ENCODE measurements at regions not wholly inside any gene's neighbourhood (a gene's known extent, or its start where the extent isn't known, plus 50 kb on each side); places are given as distances from the start of the nearest gene placed in this dataset.

GRCh38 chr21:41048145-41048544 is 119.8 kb upstream of the BACE2 start:
- Mint-ChIP-seq H3K4me3 (ENCODE audit: unreplicated experiment) (no peak overlapping the region), H3K4me1 (ENCODE audit: low read depth, unreplicated experiment) (no peaks in the 10 kb centered on the region), H3K27me3 (ENCODE audit: low read depth, unreplicated experiment) (no peaks in the 10 kb centered on the region), H3K36me3 (ENCODE audit: low read depth, unreplicated experiment) (no peaks in the 10 kb centered on the region), H3K9me3 (ENCODE audit: unreplicated experiment) (no peaks in the 10 kb centered on the region), H3K27ac (ENCODE audit: unreplicated experiment) (no peak overlapping the region)
- no peak overlapping the region for H3K9ac ChIP-seq (ENCODE audit: low read length)
- no peak for FAIRE-seq
- H3K4me3 ChIP-seq (ENCODE audit: insufficient read depth, low read depth, low read length), result no peak overlapping the region
- H3K9me3 ChIP-seq (ENCODE audit: insufficient read depth, low read depth, low read length), result no peaks in the 10 kb centered on the region
- H3K27ac ChIP-seq (ENCODE audit: low read depth, low read length), result no peak overlapping the region
- no peaks in the 10 kb centered on the region for H3K4me1 ChIP-seq (ENCODE audit: insufficient read depth, low read length)
- no peaks in the 10 kb centered on the region for H3K36me3 ChIP-seq (ENCODE audit: insufficient read depth, low read length)
- DNase-seq (ENCODE audit: low read depth), result peak; percentile 20
- H3K79me2 ChIP-seq (ENCODE audit: insufficient read depth, low read length), result no peaks in the 10 kb centered on the region
- TF ChIP-seq, protein P1, sequence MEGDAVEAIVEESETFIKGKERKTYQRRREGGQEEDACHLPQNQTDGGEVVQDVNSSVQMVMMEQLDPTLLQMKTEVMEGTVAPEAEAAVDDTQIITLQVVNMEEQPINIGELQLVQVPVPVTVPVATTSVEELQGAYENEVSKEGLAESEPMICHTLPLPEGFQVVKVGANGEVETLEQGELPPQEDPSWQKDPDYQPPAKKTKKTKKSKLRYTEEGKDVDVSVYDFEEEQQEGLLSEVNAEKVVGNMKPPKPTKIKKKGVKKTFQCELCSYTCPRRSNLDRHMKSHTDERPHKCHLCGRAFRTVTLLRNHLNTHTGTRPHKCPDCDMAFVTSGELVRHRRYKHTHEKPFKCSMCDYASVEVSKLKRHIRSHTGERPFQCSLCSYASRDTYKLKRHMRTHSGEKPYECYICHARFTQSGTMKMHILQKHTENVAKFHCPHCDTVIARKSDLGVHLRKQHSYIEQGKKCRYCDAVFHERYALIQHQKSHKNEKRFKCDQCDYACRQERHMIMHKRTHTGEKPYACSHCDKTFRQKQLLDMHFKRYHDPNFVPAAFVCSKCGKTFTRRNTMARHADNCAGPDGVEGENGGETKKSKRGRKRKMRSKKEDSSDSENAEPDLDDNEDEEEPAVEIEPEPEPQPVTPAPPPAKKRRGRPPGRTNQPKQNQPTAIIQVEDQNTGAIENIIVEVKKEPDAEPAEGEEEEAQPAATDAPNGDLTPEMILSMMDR (IDR thresholded peaks at IDR 0.05; ENCODE audit: insufficient read depth, low read depth, low read length), result no peak
- TF ChIP-seq EZH2 (IDR thresholded peaks at IDR 0.05; ENCODE audit: insufficient read depth, low read length), result no peak
- no peak overlapping the region for H2AFZ ChIP-seq (ENCODE audit: low read depth, low read length)
- H4K20me1 ChIP-seq (ENCODE audit: insufficient read depth, low read length), result no peaks in the 10 kb centered on the region
- peaks cover 2% of the 10 kb centered on the region for H3K27me3 ChIP-seq (ENCODE audit: insufficient read depth, low read length)
- no peak overlapping the region for H3K4me2 ChIP-seq (ENCODE audit: low read length)

DNA sequence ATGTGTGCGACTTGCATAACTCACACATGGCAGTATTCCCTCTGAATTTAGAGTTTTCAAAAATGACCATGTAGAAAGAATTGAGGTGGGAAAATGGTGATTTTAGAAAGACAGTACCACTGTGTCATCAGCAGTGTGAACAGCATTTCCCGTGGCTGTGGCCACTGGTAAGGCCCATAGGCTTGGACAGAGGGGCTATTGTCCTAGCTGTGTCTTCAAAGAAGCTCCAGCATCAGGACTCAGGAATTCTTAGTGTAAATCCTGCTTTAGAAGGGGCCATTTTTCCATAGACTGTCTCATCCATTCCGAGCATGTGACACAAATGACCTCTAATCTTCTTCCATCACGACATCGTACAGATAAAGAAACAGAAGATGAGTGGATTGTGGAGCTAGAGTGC is 119.3 kb upstream of the BACE2 start:
- H3K9ac ChIP-seq (ENCODE audit: low read length), result no peak overlapping the region
- no peaks in the 10 kb centered on the region for H3K9me3 ChIP-seq (ENCODE audit: insufficient read depth, low read depth, low read length)
- no peak overlapping the region for H3K27ac ChIP-seq (ENCODE audit: low read depth, low read length)
- no peak for TF ChIP-seq EZH2 (IDR thresholded peaks at IDR 0.05; ENCODE audit: insufficient read depth, low read length)
- TF ChIP-seq, protein P1 (IDR thresholded peaks at IDR 0.05; ENCODE audit: insufficient read depth, low read depth, low read length), result no peak
- H3K9me3 Mint-ChIP-seq (ENCODE audit: unreplicated experiment), result no peaks in the 10 kb centered on the region
- no peaks in the 10 kb centered on the region for H3K4me1 Mint-ChIP-seq (ENCODE audit: low read depth, unreplicated experiment)
- no peaks in the 10 kb centered on the region for H3K27me3 Mint-ChIP-seq (ENCODE audit: low read depth, unreplicated experiment)
- no peak overlapping the region for H2AFZ ChIP-seq (ENCODE audit: low read depth, low read length)
- peaks cover 2% of the 10 kb centered on the region for H3K27me3 ChIP-seq (ENCODE audit: insufficient read depth, low read length)
- no peaks in the 10 kb centered on the region for H3K36me3 ChIP-seq (ENCODE audit: insufficient read depth, low read length)
- H3K4me3 Mint-ChIP-seq (ENCODE audit: unreplicated experiment), result no peak overlapping the region
- H3K4me2 ChIP-seq (ENCODE audit: low read length), result no peak overlapping the region
- no peak overlapping the region for H3K27ac Mint-ChIP-seq (ENCODE audit: unreplicated experiment)
- DNase-seq (ENCODE audit: low read depth) (no peak), FAIRE-seq (no peak)
- H3K36me3 Mint-ChIP-seq (ENCODE audit: low read depth, unreplicated experiment), result no peaks in the 10 kb centered on the region
- H3K4me3 ChIP-seq (ENCODE audit: insufficient read depth, low read depth, low read length), result no peak overlapping the region
- no peaks in the 10 kb centered on the region for H4K20me1 ChIP-seq (ENCODE audit: insufficient read depth, low read length)
- no peaks in the 10 kb centered on the region for H3K4me1 ChIP-seq (ENCODE audit: insufficient read depth, low read length)
- no peaks in the 10 kb centered on the region for H3K79me2 ChIP-seq (ENCODE audit: insufficient read depth, low read length)

DNA sequence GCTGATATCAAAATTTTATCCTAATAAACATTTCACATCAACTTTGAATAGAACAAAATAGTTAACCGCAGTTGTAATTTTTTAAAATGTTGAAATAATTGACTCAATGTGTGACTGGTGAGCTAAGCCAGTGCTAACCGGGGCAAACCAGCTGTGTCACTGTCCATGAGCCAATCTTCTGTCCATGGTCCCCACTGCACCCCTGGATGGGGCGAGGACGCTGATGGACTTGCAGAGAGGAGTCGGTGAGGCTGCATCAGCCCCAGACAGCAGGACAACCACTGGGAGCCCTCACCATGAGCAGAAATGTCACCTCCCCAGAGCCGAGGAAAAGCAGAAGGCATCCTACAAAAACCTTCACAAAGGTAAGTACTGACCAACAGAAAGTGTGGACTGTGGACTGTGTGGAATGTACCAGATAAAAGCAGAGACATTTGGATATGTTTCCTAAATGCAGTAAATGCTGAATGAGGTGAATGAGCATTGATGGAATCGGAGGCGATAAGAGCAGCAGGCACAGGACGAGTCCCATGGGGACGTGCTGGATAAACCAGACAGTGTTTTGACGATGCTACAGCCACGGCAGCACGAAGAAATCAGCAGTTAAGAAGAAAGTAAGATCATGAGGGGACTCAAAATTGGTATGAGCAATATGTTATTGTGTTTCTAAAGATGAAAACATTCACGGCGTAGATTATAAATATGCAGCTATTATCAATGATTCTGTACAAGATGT is 115.0 kb upstream of the BACE2 start:
- Histone ChIP-seq H3K27ac (ENCODE audit: low read depth, low read length) (no peak overlapping the region), H3K4me3 (ENCODE audit: insufficient read depth, low read depth, low read length) (no peak overlapping the region), H2AFZ (ENCODE audit: low read depth, low read length) (no peak overlapping the region), H3K9me3 (ENCODE audit: insufficient read depth, low read depth, low read length) (no peaks in the 10 kb centered on the region), H4K20me1 (ENCODE audit: insufficient read depth, low read length) (no peaks in the 10 kb centered on the region), H3K79me2 (ENCODE audit: insufficient read depth, low read length) (no peaks in the 10 kb centered on the region), H3K9ac (ENCODE audit: low read length) (no peak overlapping the region), H3K27me3 (ENCODE audit: insufficient read depth, low read length) (no peaks in the 10 kb centered on the region), H3K36me3 (ENCODE audit: insufficient read depth, low read length) (no peaks in the 10 kb centered on the region), H3K4me2 (ENCODE audit: low read length) (no peak overlapping the region), H3K4me1 (ENCODE audit: insufficient read depth, low read length) (no peaks in the 10 kb centered on the region)
- no peak for FAIRE-seq
- Mint-ChIP-seq H3K9me3 (ENCODE audit: unreplicated experiment) (peaks cover 2% of the 10 kb centered on the region), H3K4me3 (ENCODE audit: unreplicated experiment) (no peak overlapping the region), H3K36me3 (ENCODE audit: low read depth, unreplicated experiment) (no peaks in the 10 kb centered on the region), H3K4me1 (ENCODE audit: low read depth, unreplicated experiment) (no peaks in the 10 kb centered on the region), H3K27me3 (ENCODE audit: low read depth, unreplicated experiment) (no peaks in the 10 kb centered on the region), H3K27ac (ENCODE audit: unreplicated experiment) (no peak overlapping the region)
- TF ChIP-seq, protein P1 (IDR thresholded peaks at IDR 0.05; ENCODE audit: insufficient read depth, low read depth, low read length), result no peak
- TF ChIP-seq EZH2 (IDR thresholded peaks at IDR 0.05; ENCODE audit: insufficient read depth, low read length), result no peak
- no peak for DNase-seq (ENCODE audit: low read depth)

Data from astrocyte (in vitro differentiated cells and primary cell).